Pancreas (tissue), 10 donors: ENCODE measurements at regions not wholly inside any gene's neighbourhood (a gene's known extent, or its start where the extent isn't known, plus 50 kb on each side); places are given as distances from the start of the nearest gene placed in this dataset.

ENCODE experiments used
- ATAC-seq, 4 donors: fragments of 200-7000 bp; cut with Tn5 transposase; one replicate each; pipeline versions ENCODE4 v1.8.0 to v1.9.1; 2020; ENCODE audit warnings: mild to moderate bottlenecking in 4 of 4, moderate library complexity in 4 of 4
- DNase-seq, 6 donors: peaks; one replicate each; pipeline ENCODE4 v3.0.0-alpha.2; 2020
- FAIRE-seq: peaks from 2 replicates; lab custom pipeline; 2012; peaks lifted over from hg19 to GRCh38; lab: Jason Lieb, UNC
- H3K27ac ChIP-seq, 4 donors: fragments of 200-600 bp; sonication (generic); 1 replicate in 3 of 4; 2 replicates in 1 of 4; pipeline versions ENCODE4 v1.5.0 to v1.8.0; 2020
- H3K27me3 ChIP-seq, 4 donors: fragments of 200-600 bp; one replicate each; pipeline ENCODE4 v1.8.0; 2021
- H3K36me3 ChIP-seq, 3 donors: fragments of 200-600 bp; sonication (generic) in 1 of 3; one replicate each; pipeline versions ENCODE4 v1.5.0 to v1.8.0; 2020 to 2021
- H3K4me1 ChIP-seq, 3 donors: fragments of 200-600 bp; one replicate each; pipeline ENCODE4 v1.8.0; 2021
- H3K4me3 ChIP-seq, 4 donors: fragments of 200-600 bp; sonication (generic) in 2 of 4; one replicate each; pipeline versions ENCODE4 v1.5.0 to v1.8.0; 2020 to 2021
- H3K9me3 ChIP-seq, 4 donors: fragments of 200-600 bp; one replicate each; pipeline ENCODE4 v1.8.0; 2021
- CTCF ChIP-seq, 4 donors: fragments of 200-600 bp; sonication (generic) in 3 of 4; IDR thresholded peaks; one replicate each; pipeline versions ENCODE4 v1.5.0 to v1.8.0; 2021; ENCODE audit warnings: antibody characterized with exemption in 4 of 4
- WGBS, 2 donors: extraction: QIAGEN DNeasy Blood & Tissue Kit; methylation state at CpG; one replicate each; pipeline ENCODE4 v1.1.7; 2013; 5-methylcytosine and 5-hydroxymethylcytosine counted together
- intact Hi-C, 3 donors: fragments of 100-400 bp; cut with DNase I; formaldehyde crosslinking; loops; one replicate each; pipeline versions ENCODE4 v1.11.1 to v1.14.2; 2022
- donor health status: healthy with polysubstance abuse.
- donor health status: DM: no; HTN: no; CAD: no; lungs with moderate emphysema.
- donor health status: DM: no; HTN: no; CAD: no.
- donor health status: control.
- donor health status: control.
- donor health status: Bipolar disorder and iron deficiency.
- donor health status: DM: yes; HTN: yes; CAD: no.
- donor health status: DM: no; HTN: no; CAD: no.
- donor health status: DM: no; HTN: no; CAD: no.
- donor health status: DM: yes; HTN: yes; CAD: no.

GRCh38 chr2:60400462-60401246 lies 152.8 kb downstream of the BCL11A start:
- Histone ChIP-seq H3K27me3 (no peaks in the 10 kb centered on the region), H3K36me3 (no peaks in the 10 kb centered on the region), H3K9me3 (no peaks in the 10 kb centered on the region), H3K4me3 (no peak overlapping the region), H3K27ac (no peak overlapping the region), H3K4me1 (no peaks in the 10 kb centered on the region)
- FAIRE-seq (no peak), DNase-seq (no peak), ATAC-seq (no peak)
- WGBS, 2 donors = 74 to 86% methylated on average over 7 of the region's 7 CpGs
- intact Hi-C loops = no loop called here
- no peak for TF ChIP-seq CTCF (IDR thresholded peaks at IDR 0.05)

GRCh38 chr2:60394463-60394862 lies 159.0 kb downstream of the BCL11A start:
- Histone ChIP-seq H3K9me3 (no peaks in the 10 kb centered on the region), H3K4me3 (no peak overlapping the region), H3K4me1 (no peaks in the 10 kb centered on the region), H3K27ac (no peak overlapping the region), H3K36me3 (no peaks in the 10 kb centered on the region), H3K27me3 (no peaks in the 10 kb centered on the region)
- ATAC-seq = no peak
- no peak for TF ChIP-seq CTCF (IDR thresholded peaks at IDR 0.05)
- DNase-seq = no peak
- FAIRE-seq = no peak
- WGBS, 2 donors = 56 to 60% methylated on average over 2 of the region's 2 CpGs
- intact Hi-C loops = no loop called here

GRCh38 chr2:60391649-60392375 lies 161.6 kb downstream of the BCL11A start:
- Histone ChIP-seq H3K27me3 (no peaks in the 10 kb centered on the region), H3K36me3 (no peaks in the 10 kb centered on the region), H3K4me1 (no peaks in the 10 kb centered on the region), H3K9me3 (no peaks in the 10 kb centered on the region), H3K4me3 (no peak overlapping the region), H3K27ac (no peak overlapping the region)
- no peak for TF ChIP-seq CTCF (IDR thresholded peaks at IDR 0.05)
- FAIRE-seq (no peak), DNase-seq (no peak), ATAC-seq (no peak)
- 84 to 86% methylated on average over 7 of the region's 7 CpGs for WGBS, 2 donors
- intact Hi-C loops = no loop called here

GRCh38 chr2:60391230-60391629 lies 162.2 kb downstream of the BCL11A start:
- ATAC-seq (no peak), FAIRE-seq (no peak), DNase-seq (no peak)
- H3K27me3 ChIP-seq = no peaks in the 10 kb centered on the region
- WGBS, 2 donors = 71 to 73% methylated on average over 6 of the region's 6 CpGs
- H3K4me1 ChIP-seq = no peaks in the 10 kb centered on the region
- intact Hi-C loops = no loop called here
- no peak overlapping the region for H3K4me3 ChIP-seq
- no peaks in the 10 kb centered on the region for H3K36me3 ChIP-seq
- TF ChIP-seq CTCF (IDR thresholded peaks at IDR 0.05) = no peak
- no peaks in the 10 kb centered on the region for H3K9me3 ChIP-seq
- no peak overlapping the region for H3K27ac ChIP-seq

GRCh38 chr2:60386436-60386835 lies 167.0 kb downstream of the BCL11A start:
- DNase-seq (no peak), FAIRE-seq (no peak), ATAC-seq (no peak)
- intact Hi-C loops = no loop called here
- Histone ChIP-seq H3K4me1 (no peaks in the 10 kb centered on the region), H3K4me3 (no peak overlapping the region), H3K27ac (no peak overlapping the region), H3K36me3 (no peaks in the 10 kb centered on the region), H3K27me3 (no peaks in the 10 kb centered on the region), H3K9me3 (no peaks in the 10 kb centered on the region)
- no peak for TF ChIP-seq CTCF (IDR thresholded peaks at IDR 0.05)
- WGBS, 2 donors = 70 to 72% methylated on average over 2 of the region's 2 CpGs
